A549 (cell line): ENCODE measurements at regions not wholly inside any gene's neighbourhood (a gene's known extent, or its start where the extent isn't known, plus 50 kb on each side); places are given as distances from the start of the nearest gene placed in this dataset.

Source experiments
- ATAC-seq, 2 experiments: fragments of 200-7000 bp in 1 of 2; fragments of >200 bp in 1 of 2; cut with Nextera tagmentation in 1 of 2; cut with Tn5 transposase in 1 of 2; 3 replicates each; pipeline versions ENCODE4 v1.8.0 to v1.9.1; 2018 to 2020; ENCODE audit warnings: mild to moderate bottlenecking in 1 of 2, moderate library complexity in 1 of 2
- CTCF ChIA-PET: fragments of 300-600 bp; sonication (Branson Sonifier 250); formaldehyde crosslinking; extraction: SDS; loops from one replicate; lab custom pipeline; 2021; ENCODE audit warnings: antibody characterized with exemption, inconsistent platforms; lab: Yijun Ruan, JAX
- POLR2A ChIA-PET: fragments of 350-600 bp; formaldehyde crosslinking; extraction: SDS; loops from one replicate; lab custom pipeline; 2021; ENCODE audit warnings: antibody characterized with exemption, inconsistent platforms; lab: Yijun Ruan, JAX
- DNase-seq, 2 experiments: peaks; one replicate each; pipeline versions ENCODE4 v3.0.0 to v3.0.0-alpha.2; 2011 to 2016; ENCODE audit warnings: low read depth in 1 of 2, low spot score in 1 of 2
- FAIRE-seq: peaks from 2 replicates; lab custom pipeline; 2011; peaks lifted over from hg19 to GRCh38; lab: Jason Lieb, UNC
- H3K27ac ChIP-seq, 2 experiments: fragments of >200 bp; sonication (Bioruptor Twin); formaldehyde crosslinking; 3 replicates each; pipeline ENCODE4 v1.5.1; 2016 to 2017
- H3K4me1 ChIP-seq: fragments of >200 bp; sonication (Bioruptor Twin); formaldehyde crosslinking; 3 replicates; pipeline ENCODE4 v1.6.1; 2016
- H3K4me2 ChIP-seq: fragments of >200 bp; sonication (Bioruptor Twin); formaldehyde crosslinking; 3 replicates; pipeline ENCODE4 v1.6.1; 2016
- H3K4me3 ChIP-seq: fragments of >200 bp; sonication (Bioruptor Twin); formaldehyde crosslinking; 3 replicates; pipeline ENCODE4 v1.5.1; 2016
- H3K9me3 ChIP-seq: fragments of >200 bp; sonication (Bioruptor Twin); formaldehyde crosslinking; 3 replicates; pipeline ENCODE4 v1.6.1; 2016
- ATOH8 ChIP-seq: fragments of 250-450 bp; sonication (Bioruptor Pico); IDR thresholded peaks from 2 replicates; pipeline ENCODE4 v1.5.0; 2020; ENCODE audit warnings: low read depth, mild to moderate bottlenecking, moderate library complexity
- BCL3 ChIP-seq: fragments of >200 bp; sonication (Bioruptor Twin); formaldehyde crosslinking; IDR thresholded peaks from 3 replicates; pipeline ENCODE4 v1.6.1; 2016
- BHLHE40 ChIP-seq: IDR thresholded peaks from 2 replicates; pipeline ENCODE4 v1.6.1; 2012; ENCODE audit warnings: low read depth, low read length, inconsistent platforms
- CBX2 ChIP-seq: fragments of 200-600 bp; sonication (generic); IDR thresholded peaks from 2 replicates; pipeline ENCODE4 v1.6.1; 2016; ENCODE audit warnings: low read depth, mild to moderate bottlenecking, borderline replicate concordance
- CEBPB ChIP-seq, 2 experiments: fragments of >200 bp in 1 of 2; sonication (Bioruptor Twin) in 1 of 2; formaldehyde crosslinking in 1 of 2; IDR thresholded peaks; 2 replicates each; pipeline ENCODE4 v1.6.1; 2012 to 2016
- CHD4 ChIP-seq: fragments of 200-600 bp; sonication (generic); IDR thresholded peaks from 2 replicates; pipeline ENCODE4 v1.6.1; 2016; ENCODE audit warnings: antibody characterized with exemption, mild to moderate bottlenecking, borderline replicate concordance
- ELK1 ChIP-seq: fragments of 150-350 bp; IDR thresholded peaks from 2 replicates; pipeline ENCODE4 v1.6.1; 2014; ENCODE audit warnings: low read depth, mild to moderate bottlenecking, low read length
- FOXS1 ChIP-seq: fragments of 250-450 bp; sonication (Bioruptor Pico); IDR thresholded peaks from 2 replicates; pipeline ENCODE4 v1.5.0; 2020; ENCODE audit warnings: mild to moderate bottlenecking, moderate library complexity
- JUN ChIP-seq, 2 experiments: fragments of >200 bp; sonication (Bioruptor Twin); formaldehyde crosslinking; IDR thresholded peaks; 2 replicates in 1 of 2; 3 replicates in 1 of 2; pipeline ENCODE4 v1.6.1; 2016 to 2017
- KDM1A ChIP-seq: fragments of 200-600 bp; sonication (generic); IDR thresholded peaks from 2 replicates; pipeline ENCODE4 v1.6.1; 2016; ENCODE audit warnings: low read depth, mild to moderate bottlenecking
- MYC ChIP-seq: IDR thresholded peaks from 2 replicates; pipeline ENCODE4 v1.6.1; 2012; ENCODE audit warnings: mild to moderate bottlenecking, inconsistent platforms, low read length, improper control_type of control experiment, borderline replicate concordance
- POLR2AphosphoS2 ChIP-seq: conservative IDR thresholded peaks from 2 replicates; pipeline ENCODE4 v1.6.1; 2012; ENCODE audit warnings: low read length, improper control_type of control experiment, inconsistent platforms
- RARB ChIP-seq: fragments of 250-450 bp; sonication (Bioruptor Pico); IDR thresholded peaks from 2 replicates; pipeline ENCODE4 v1.8.0; 2021; ENCODE audit warnings: mild to moderate bottlenecking, moderate library complexity
- RCOR1 ChIP-seq: fragments of 150-350 bp; IDR thresholded peaks from 2 replicates; pipeline ENCODE4 v1.6.1; 2014; ENCODE audit warnings: antibody characterized with exemption, low read length, low read depth
- REST ChIP-seq: fragments of 200-600 bp; sonication (generic); IDR thresholded peaks from 2 replicates; pipeline ENCODE4 v1.6.1; 2016; ENCODE audit warnings: antibody characterized with exemption, mild to moderate bottlenecking, moderate library complexity
- RFX5 ChIP-seq: fragments of 450-650 bp; IDR thresholded peaks from 2 replicates; pipeline ENCODE4 v1.7.1; 2014; ENCODE audit warnings: antibody characterized with exemption, mild to moderate bottlenecking, moderate library complexity
- SMC3 ChIP-seq: fragments of >200 bp; sonication (Bioruptor Twin); formaldehyde crosslinking; IDR thresholded peaks from 3 replicates; pipeline ENCODE4 v1.6.1; 2018; ENCODE audit warnings: inconsistent platforms
- SREBF2 ChIP-seq: fragments of 450-650 bp; IDR thresholded peaks from 2 replicates; pipeline ENCODE4 v1.6.1; 2014; ENCODE audit warnings: mild to moderate bottlenecking, moderate library complexity
- USF2 ChIP-seq: fragments of 450-650 bp; IDR thresholded peaks from 2 replicates; pipeline ENCODE4 v1.6.1; 2014; ENCODE audit warnings: antibody characterized with exemption
- ZC3H11A ChIP-seq: fragments of 450-650 bp; IDR thresholded peaks from 2 replicates; pipeline ENCODE4 v1.6.1; 2014; ENCODE audit warnings: antibody characterized with exemption, mild to moderate bottlenecking
- ZSCAN20 ChIP-seq: fragments of 250-450 bp; sonication (Bioruptor Pico); IDR thresholded peaks from 2 replicates; pipeline ENCODE4 v1.8.0; 2022; ENCODE audit warnings: mild to moderate bottlenecking, moderate library complexity
- WGBS: methylation state at CpG from one replicate; pipeline ENCODE4 v1.1.6; 2017; ENCODE audit errors: missing lambda C conversion rate; 5-methylcytosine and 5-hydroxymethylcytosine counted together

GRCh38 chr17:73776351-73777130 is 132.3 kb upstream of the SDK2 start:
- POLR2A ChIA-PET = no interaction called here
- H3K27ac ChIP-seq = no peak overlapping the region
- no peaks in the 10 kb centered on the region for H3K9me3 ChIP-seq
- DNase-seq (no peak), FAIRE-seq (no peak), ATAC-seq (no peak; a peak in 1 of 6 replicates)
- no peaks in the 10 kb centered on the region for H3K4me1 ChIP-seq
- H3K4me2 ChIP-seq = no peak overlapping the region
- H3K4me3 ChIP-seq = no peak overlapping the region
- CTCF ChIA-PET = interaction anchor here (0.7 to 1.7 kb wide), 2 partner anchors 11 to 19 kb away, joined by 3 to 4 read pairs; no protein-coding TSS in a partner anchor
- TF ChIP-seq RARB (CRISPR knock-in tag) (no peak), FOXS1 (CRISPR knock-in tag) (no peak), REST (no peak), MYC (no peak), RFX5 (no peak), CHD4 (no peak), ATOH8 (CRISPR knock-in tag) (no peak), ELK1 (no peak), ZSCAN20 (CRISPR knock-in tag) (no peak), CEBPB (IDR thresholded peaks at IDR 0.05) (no peak), KDM1A (no peak), SREBF2 (no peak), JUN (IDR thresholded peaks at IDR 0.05) (no peak), BHLHE40 (no peak), ZC3H11A (no peak), CBX2 (no peak), SMC3 (no peak), POLR2AphosphoS2 (no peak)
- WGBS = 86% methylated on average over 21 of the region's 21 CpGs

- no peak overlapping the region for H3K4me2 ChIP-seq
- no peaks in the 10 kb centered on the region for H3K9me3 ChIP-seq
- no peak overlapping the region for H3K4me3 ChIP-seq
- peaks cover 2% of the 10 kb centered on the region; the same call in 1 of the 3 replicates for H3K4me1 ChIP-seq
- ATAC-seq (peak in 1 of 2 experiments; percentile 55; a peak in 2 of 6 replicates), FAIRE-seq (no peak), DNase-seq (no peak)
- ChIA-PET POLR2A (no interaction called here), CTCF (interaction anchor here (0.7 to 1.2 kb wide), 2 partner anchors 18 to 19 kb away, joined by 3 to 8 read pairs; no protein-coding TSS in a partner anchor)
- WGBS = 51% methylated on average over 7 of the region's 7 CpGs
- no peak overlapping the region for H3K27ac ChIP-seq
- TF ChIP-seq ATOH8 (CRISPR knock-in tag) = no peak
- no peak for TF ChIP-seq JUN (IDR thresholded peaks at IDR 0.05)
- no peak for TF ChIP-seq KDM1A
- TF ChIP-seq USF2 = no peak
- no peak for TF ChIP-seq RCOR1
- TF ChIP-seq BCL3 = no peak
- TF ChIP-seq BHLHE40 = no peak
Observed at GRCh38 chr17:73777131-73777449, 132.8 kb upstream of the SDK2 start.
